HepG2 (cell line): ENCODE measurements at regions not wholly inside any gene's neighbourhood (a gene's known extent, or its start where the extent isn't known, plus 50 kb on each side); places are given as distances from the start of the nearest gene placed in this dataset.

ENCODE experiments used
- ATAC-seq: fragments of 200-7000 bp; cut with Tn5 transposase; 3 replicates; pipeline ENCODE4 v1.9.1; 2020; ENCODE audit warnings: mild to moderate bottlenecking, moderate library complexity
- BruUV-seq: library from RNA; stranded (reverse); fragments of 400-500 nt; replicated peaks from 2 replicates; lab custom pipeline; 2021; lab: Mats Ljungman, UMichigan
- CTCF ChIA-PET: fragments of 300-600 bp; formaldehyde crosslinking; extraction: SDS; loops from one replicate; lab custom pipeline; 2021; ENCODE audit warnings: low total read pairs, inconsistent platforms, low intra/inter-chr PET ratio; lab: Yijun Ruan, JAX
- POLR2A ChIA-PET: fragments of 350-600 bp; sonication (Branson Sonifier 250); formaldehyde crosslinking; loops from one replicate; lab custom pipeline; 2020; ENCODE audit warnings: antibody characterized with exemption, inconsistent platforms; lab: Yijun Ruan, JAX
- DNase-seq: peaks from one replicate; pipeline ENCODE4 v3.0.0-alpha.2; 2015; ENCODE audit warnings: low spot score
- FAIRE-seq: peaks from 3 replicates; lab custom pipeline; 2011; peaks lifted over from hg19 to GRCh38; lab: Jason Lieb, UNC
- H2AFZ ChIP-seq: one replicate; pipeline ENCODE4 v1.6.1; 2011; ENCODE audit warnings: low read length, inconsistent platforms
- H3K27ac ChIP-seq: fragments of 300-600 bp; 3 replicates; pipeline ENCODE4 v1.8.0; 2011; ENCODE audit warnings: mixed run types, mild to moderate bottlenecking, mixed read lengths, low read length, inconsistent platforms; ENCODE audit not compliant: insufficient read depth; ENCODE audit errors: extremely low read length
- H3K27me3 ChIP-seq, 2 experiments: fragments of 200-600 bp in 1 of 2; 2 replicates in 1 of 2; 3 replicates in 1 of 2; pipeline versions ENCODE4 v1.6.0 to v1.8.0; 2011; ENCODE audit warnings: low read length in 2 of 2, mild to moderate bottlenecking in 2 of 2, moderate library complexity in 2 of 2, inconsistent platforms in 1 of 2; ENCODE audit not compliant: insufficient read depth in 2 of 2, control insufficient read depth in 1 of 2
- H3K36me3 ChIP-seq, 2 experiments: fragments of 200-600 bp in 1 of 2; replicated peaks in 1 of 2; 2 replicates in 1 of 2; 3 replicates in 1 of 2; pipeline versions ENCODE4 v1.5.1 to v1.8.0; 2011; ENCODE audit warnings: low read length in 2 of 2, inconsistent platforms in 1 of 2; ENCODE audit not compliant: insufficient read depth in 2 of 2, control insufficient read depth in 1 of 2
- H3K4me1 ChIP-seq: 2 replicates; pipeline ENCODE4 v1.5.1; 2012; ENCODE audit warnings: low read length, inconsistent platforms; ENCODE audit not compliant: insufficient read depth
- H3K4me2 ChIP-seq: 2 replicates; pipeline ENCODE4 v1.6.0; 2011; ENCODE audit warnings: low read depth, low read length, inconsistent platforms
- H3K4me3 ChIP-seq, 3 experiments: fragments of 200-600 bp in 1 of 3; sonication (generic), shearing (Covaris generic) in 1 of 3; replicated peaks in 1 of 3; 2 replicates each; pipeline ENCODE4 v1.5.1; 2011 to 2016; ENCODE audit warnings: low read length in 3 of 3, inconsistent platforms in 2 of 3, low read depth in 2 of 3, mild to moderate bottlenecking in 2 of 3, control low read depth in 1 of 3, mixed read lengths in 1 of 3; ENCODE audit not compliant: insufficient read depth in 1 of 3
- H3K79me2 ChIP-seq: one replicate; pipeline ENCODE4 v1.6.1; 2011; ENCODE audit warnings: low read length, inconsistent platforms; ENCODE audit not compliant: insufficient read depth
- H3K9ac ChIP-seq: 2 replicates; pipeline ENCODE4 v1.6.0; 2011; ENCODE audit warnings: mild to moderate bottlenecking, low read depth, low read length, inconsistent platforms; ENCODE audit not compliant: insufficient read depth
- H3K9me3 ChIP-seq: 2 replicates; pipeline ENCODE4 v1.5.1; 2012; ENCODE audit warnings: mild to moderate bottlenecking, low read length
- H4K20me1 ChIP-seq: 2 replicates; pipeline ENCODE4 v1.6.0; 2011; ENCODE audit warnings: inconsistent platforms, mild to moderate bottlenecking, low read length, moderate library complexity; ENCODE audit not compliant: insufficient read depth
- EP300 ChIP-seq, 3 experiments: sonication (generic) in 1 of 3; formaldehyde crosslinking in 1 of 3; IDR thresholded peaks; 2 replicates each; pipeline versions ENCODE4 v1.5.1 to v1.6.1; 2011 to 2020; ENCODE audit warnings: low read depth in 2 of 3, low read length in 2 of 3, borderline replicate concordance in 1 of 3, improper control_type of control experiment in 1 of 3, mild to moderate bottlenecking in 1 of 3, missing genetic modification reagents in 1 of 3, moderate library complexity in 1 of 3
- FOXK1 ChIP-seq: sonication (generic); formaldehyde crosslinking; IDR thresholded peaks from 2 replicates; pipeline ENCODE4 v1.4.0; 2020; ENCODE audit warnings: low read depth, missing genetic modification reagents, borderline replicate concordance
- PRPF4 ChIP-seq: fragments of 200-400 bp; formaldehyde crosslinking; IDR thresholded peaks from 2 replicates; pipeline ENCODE4 v1.6.1; 2016; ENCODE audit warnings: low read length, low read depth; ENCODE audit not compliant: poor library complexity, severe bottlenecking
- SIX4 ChIP-seq: sonication (generic); formaldehyde crosslinking; IDR thresholded peaks from 2 replicates; pipeline ENCODE4 v1.4.0; 2020; ENCODE audit warnings: missing genetic modification reagents
- ZNF34 ChIP-seq: sonication (generic); formaldehyde crosslinking; IDR thresholded peaks from 2 replicates; pipeline ENCODE4 v1.4.0; 2020; ENCODE audit warnings: mild to moderate bottlenecking, missing genetic modification reagents, borderline replicate concordance
- WGBS: methylation state at CpG from one replicate; pipeline ENCODE4 v1.1.6; 2017; ENCODE audit warnings: low lambda C conversion rate; 5-methylcytosine and 5-hydroxymethylcytosine counted together
- in situ Hi-C: cut with HindIII; loops from 2 replicates; pipeline ENCODE4 v1.10.0; 2017; ENCODE audit warnings: low pct_unique_long_range_greater_than_20kb; ENCODE audit not compliant: extremely low pct_ligation_motif_present
- intact Hi-C: fragments of 100-400 bp; cut with micrococcal nuclease; formaldehyde crosslinking; loops from one replicate; pipeline ENCODE4 v1.10.0; 2022; ENCODE audit not compliant: unreplicated experiment
- TF ChIP-seq, protein P1 (sequence below): sonication (generic); formaldehyde crosslinking; IDR thresholded peaks from 2 replicates; pipeline ENCODE4 v1.5.0; 2020; ENCODE audit warnings: mild to moderate bottlenecking, missing genetic modification reagents

DNA sequence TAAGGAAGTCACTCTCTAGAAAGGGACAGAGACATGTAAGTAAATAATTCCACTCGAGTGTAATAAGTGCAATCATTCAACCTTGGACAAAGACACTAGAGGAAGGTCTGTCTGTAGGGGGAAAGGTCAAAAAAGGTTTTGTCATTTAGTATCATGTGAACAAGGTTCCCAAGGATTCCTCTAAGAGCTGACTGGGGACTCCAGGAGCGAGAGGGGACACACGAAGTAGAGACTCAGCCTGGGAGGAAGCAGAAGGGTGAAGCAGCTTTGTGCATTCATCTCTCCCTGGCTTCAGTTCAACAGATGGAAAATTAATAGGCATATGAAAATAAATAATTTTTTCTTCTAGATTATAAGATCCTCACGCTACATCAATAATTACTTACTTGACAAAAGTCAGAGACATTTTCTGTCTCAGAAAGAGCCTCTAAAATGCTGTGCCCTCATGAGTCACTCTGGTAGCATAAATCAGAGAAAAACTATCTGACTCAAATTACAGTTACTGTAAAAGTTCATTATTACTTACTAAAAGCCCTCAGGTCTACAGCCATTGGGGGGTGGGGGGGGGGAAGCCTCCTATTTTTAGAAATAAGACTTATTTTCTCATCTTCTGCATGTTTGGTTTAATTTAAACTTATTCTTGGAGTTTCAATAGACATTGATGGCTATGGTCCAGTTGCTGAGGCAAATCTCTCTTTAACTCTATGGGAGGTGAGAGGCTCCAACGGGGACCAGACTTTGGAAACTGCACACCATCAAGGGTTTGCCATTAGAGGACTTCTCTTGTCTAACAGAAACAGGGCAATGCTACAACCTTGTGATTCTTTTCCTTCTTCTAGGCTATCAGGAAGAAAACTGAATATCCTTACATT is 275.1 kb upstream of the KLF14 start (continued):
- TF ChIP-seq PRPF4 (no peak), ZNF34 (CRISPR knock-in tag) (no peak)

DNA sequence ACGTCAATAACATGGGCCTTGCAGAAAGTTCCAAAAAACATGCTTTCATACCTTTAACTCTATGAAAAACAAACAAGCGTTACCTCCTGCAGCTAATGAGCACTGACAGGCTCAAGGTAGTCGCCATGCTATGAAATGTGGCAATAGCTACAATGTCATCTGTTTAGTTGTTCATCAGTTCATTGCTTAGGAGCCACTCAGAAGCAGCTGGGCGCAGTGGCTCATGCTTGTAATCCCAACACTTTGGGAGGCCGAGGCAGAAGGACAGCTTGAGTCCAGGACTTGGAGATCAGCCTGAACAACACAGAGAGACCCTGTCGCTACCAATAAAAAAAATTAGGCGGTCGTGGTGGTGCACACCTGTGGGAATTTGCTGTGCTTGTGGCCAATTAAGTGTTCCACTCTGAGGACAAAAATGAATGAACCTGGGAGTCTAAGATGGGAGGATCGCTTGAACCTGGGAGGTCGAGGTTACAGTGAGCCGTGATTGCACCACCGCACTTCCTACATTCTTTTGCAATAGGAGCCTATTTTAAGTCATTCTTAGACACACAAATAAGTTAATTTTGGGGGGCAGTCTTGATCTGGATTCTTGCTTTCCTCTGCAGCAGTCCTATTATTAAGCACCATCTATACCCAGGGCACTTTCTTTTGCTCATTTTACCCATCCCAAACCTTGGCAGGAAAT is 276.2 kb upstream of the KLF14 start:
- no peaks in the 10 kb centered on the region for H3K9me3 ChIP-seq
- no peak overlapping the region for H3K9ac ChIP-seq
- ATAC-seq (no peak), FAIRE-seq (no peak), DNase-seq (no peak)
- no peak overlapping the region for H3K4me3 ChIP-seq
- H3K79me2 ChIP-seq: peaks cover 28% of the 10 kb centered on the region
- CTCF ChIA-PET: no interaction called here
- TF ChIP-seq FOXK1 (no peak), EP300 (IDR thresholded peaks at IDR 0.05; ENCODE audit: low read depth in 2 of 2, low read length in 2 of 2) (no peak), EP300 (CRISPR knock-in tag; IDR thresholded peaks at IDR 0.05; ENCODE audit: borderline replicate concordance) (no peak), SIX4 (CRISPR knock-in tag) (no peak)
- TF ChIP-seq, protein P1, sequence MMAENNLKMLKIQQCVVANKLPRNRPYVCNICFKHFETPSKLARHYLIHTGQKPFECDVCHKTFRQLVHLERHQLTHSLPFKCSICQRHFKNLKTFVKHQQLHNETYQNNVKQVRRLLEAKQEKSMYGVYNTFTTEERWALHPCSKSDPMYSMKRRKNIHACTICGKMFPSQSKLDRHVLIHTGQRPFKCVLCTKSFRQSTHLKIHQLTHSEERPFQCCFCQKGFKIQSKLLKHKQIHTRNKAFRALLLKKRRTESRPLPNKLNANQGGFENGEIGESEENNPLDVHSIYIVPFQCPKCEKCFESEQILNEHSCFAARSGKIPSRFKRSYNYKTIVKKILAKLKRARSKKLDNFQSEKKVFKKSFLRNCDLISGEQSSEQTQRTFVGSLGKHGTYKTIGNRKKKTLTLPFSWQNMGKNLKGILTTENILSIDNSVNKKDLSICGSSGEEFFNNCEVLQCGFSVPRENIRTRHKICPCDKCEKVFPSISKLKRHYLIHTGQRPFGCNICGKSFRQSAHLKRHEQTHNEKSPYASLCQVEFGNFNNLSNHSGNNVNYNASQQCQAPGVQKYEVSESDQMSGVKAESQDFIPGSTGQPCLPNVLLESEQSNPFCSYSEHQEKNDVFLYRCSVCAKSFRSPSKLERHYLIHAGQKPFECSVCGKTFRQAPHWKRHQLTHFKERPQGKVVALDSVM: 0 out of 2 replicates have a peak, but pooled peaks have one; percentile 25
- in situ Hi-C loops (no loop called here), intact Hi-C loops (no loop called here)
- POLR2A ChIA-PET: no interaction called here
- H3K27ac ChIP-seq: no peak overlapping the region
- H4K20me1 ChIP-seq: peaks cover 36% of the 10 kb centered on the region
- H3K36me3 ChIP-seq: peaks cover 0 to 1% of the 10 kb centered on the region in 2 experiments; a peak in 1 of 5 replicates
- no peaks in the 10 kb centered on the region for H3K27me3 ChIP-seq
- no TSS peak for BruUV-seq
- no peak overlapping the region for H3K4me2 ChIP-seq
- 98% methylated on average over 12 of the region's 12 CpGs for WGBS
- peaks cover 20% of the 10 kb centered on the region; the same call in 1 of the 2 replicates for H3K4me1 ChIP-seq
- H2AFZ ChIP-seq: no peak overlapping the region
